ENCODE measurements at regions not wholly inside any gene's neighbourhood (a gene's known extent, or its start where the extent isn't known, plus 50 kb on each side); places are given as distances from the start of the nearest gene placed in this dataset.

- WGBS (ENCODE audit: insufficient coverage) = 70% methylated on average over 5 of the region's 5 CpGs
- no peak for ATAC-seq
- H3K36me3 ChIP-seq (ENCODE audit: control insufficient read depth, insufficient read depth, low read length) = no peaks in the 10 kb centered on the region
These were observed 231.1 kb upstream of the NLRP1 start for GRCh38 chr17:5815396-5815795.

GRCh38 chr17:5816491-5817070 is 232.3 kb upstream of the NLRP1 start:
- no peaks in the 10 kb centered on the region for H3K27me3 ChIP-seq (ENCODE audit: control insufficient read depth, insufficient read depth, low read length)
- WGBS (ENCODE audit: insufficient coverage) = 41% methylated on average over 8 of the region's 8 CpGs
- H3K27ac ChIP-seq (ENCODE audit: low read length) = no peak overlapping the region
- no peaks in the 10 kb centered on the region for H3K36me3 ChIP-seq (ENCODE audit: control insufficient read depth, insufficient read depth, low read length)
- Mint-ChIP-seq H3K27ac (no peak overlapping the region), H3K27me3 (ENCODE audit: low read depth in 2 of 2) (peaks cover 16 to 55% of the 10 kb centered on the region in 2 donors), H3K9me3 (no peaks in the 10 kb centered on the region), H3K4me3 (no peak overlapping the region), H3K4me1 (no peaks in the 10 kb centered on the region), H3K36me3 (no peaks in the 10 kb centered on the region)
- DNase-seq (no peak), ATAC-seq (no peak)
- H3K4me3 ChIP-seq (ENCODE audit: low read length) = no peak overlapping the region
- no peaks in the 10 kb centered on the region for H3K4me1 ChIP-seq (ENCODE audit: control insufficient read depth, insufficient read depth, low read length)
- H3K9me3 ChIP-seq (ENCODE audit: control insufficient read depth, insufficient read depth, low read length) = no peaks in the 10 kb centered on the region
- no peak for TF ChIP-seq CTCF (IDR thresholded peaks at IDR 0.05)
- intact Hi-C loops (cut with micrococcal nuclease) = no loop called here

More at GRCh38 chr17:5815396-5815795, 231.1 kb upstream of the NLRP1 start:
- no peak overlapping the region for H3K4me3 Mint-ChIP-seq
- no peak overlapping the region for H3K27ac ChIP-seq (ENCODE audit: low read length)
- no peak for DNase-seq
- intact Hi-C loops (cut with micrococcal nuclease) = no loop called here
- peaks cover 21 to 51% of the 10 kb centered on the region in 2 donors for H3K27me3 Mint-ChIP-seq (ENCODE audit: low read depth in 2 of 2)
- H3K27me3 ChIP-seq (ENCODE audit: control insufficient read depth, insufficient read depth, low read length) = no peaks in the 10 kb centered on the region
- no peak overlapping the region for H3K4me3 ChIP-seq (ENCODE audit: low read length)
- H3K4me1 Mint-ChIP-seq = no peaks in the 10 kb centered on the region
- H3K27ac Mint-ChIP-seq = no peak overlapping the region
- no peaks in the 10 kb centered on the region for H3K4me1 ChIP-seq (ENCODE audit: control insufficient read depth, insufficient read depth, low read length)
- peaks cover 12% of the 10 kb centered on the region for H3K36me3 Mint-ChIP-seq
- H3K9me3 ChIP-seq (ENCODE audit: control insufficient read depth, insufficient read depth, low read length) = peaks cover 3% of the 10 kb centered on the region
- no peak for TF ChIP-seq CTCF (IDR thresholded peaks at IDR 0.05)
- peaks cover 4 to 8% of the 10 kb centered on the region in 2 donors for H3K9me3 Mint-ChIP-seq

- H3K36me3 Mint-ChIP-seq = no peaks in the 10 kb centered on the region
- Histone ChIP-seq H3K27ac (ENCODE audit: low read length) (no peak overlapping the region), H3K4me3 (ENCODE audit: low read length) (no peak overlapping the region), H3K4me1 (ENCODE audit: control insufficient read depth, insufficient read depth, low read length) (no peaks in the 10 kb centered on the region), H3K9me3 (ENCODE audit: control insufficient read depth, insufficient read depth, low read length) (no peaks in the 10 kb centered on the region), H3K27me3 (ENCODE audit: control insufficient read depth, insufficient read depth, low read length) (no peaks in the 10 kb centered on the region), H3K36me3 (ENCODE audit: control insufficient read depth, insufficient read depth, low read length) (no peaks in the 10 kb centered on the region)
- intact Hi-C loops (cut with micrococcal nuclease) = no loop called here
- no peaks in the 10 kb centered on the region for H3K9me3 Mint-ChIP-seq
- DNase-seq (no peak), ATAC-seq (no peak)
- 81% methylated on average over 4 of the region's 4 CpGs for WGBS (ENCODE audit: insufficient coverage)
- H3K4me1 Mint-ChIP-seq = no peaks in the 10 kb centered on the region
- H3K4me3 Mint-ChIP-seq = no peak overlapping the region
- no peak overlapping the region for H3K27ac Mint-ChIP-seq
- peaks cover 14 to 52% of the 10 kb centered on the region in 2 donors for H3K27me3 Mint-ChIP-seq (ENCODE audit: low read depth in 2 of 2)
- no peak for TF ChIP-seq CTCF (IDR thresholded peaks at IDR 0.05)
These were observed 233.4 kb upstream of the NLRP1 start for GRCh38 chr17:5817475-5818395.
